ENCODE measurements at regions not wholly inside any gene's neighbourhood (a gene's known extent, or its start where the extent isn't known, plus 50 kb on each side); places are given as distances from the start of the nearest gene placed in this dataset.

DNA sequence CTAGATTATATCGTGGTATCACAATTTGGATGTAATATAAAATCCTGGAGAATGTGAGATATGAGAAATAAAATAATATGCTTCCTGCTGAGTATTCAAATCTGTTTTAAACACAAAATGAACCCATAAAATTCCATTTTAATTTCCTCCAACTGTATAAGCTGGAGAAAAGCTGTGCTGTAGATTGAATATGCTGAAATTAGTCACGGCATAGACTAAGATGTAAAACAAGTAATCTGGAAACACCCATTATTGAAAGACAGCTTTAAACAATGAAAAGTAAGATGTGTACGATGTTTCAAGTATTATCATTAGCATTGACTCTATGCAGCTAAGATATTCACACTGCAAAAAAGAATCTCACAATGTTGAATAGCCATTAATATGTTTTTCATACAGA lies 403.4 kb upstream of the BRINP3 start:
- H3K27me3 ChIP-seq (replicated peaks in 2 of 5; ENCODE audit: control insufficient read depth in 4 of 5, insufficient read depth in 5 of 5, low read length in 4 of 5): no peaks in the 10 kb centered on the region
- no peaks in the 10 kb centered on the region for H3K9me3 ChIP-seq (ENCODE audit: control extremely low read depth in 1 of 5, control insufficient read depth in 4 of 5, insufficient read depth in 2 of 5, low read depth in 1 of 5, low read length in 4 of 5)
- POLR2A ChIA-PET: no interaction called here
- CTCF ChIA-PET: no interaction called here
- WGBS (ENCODE audit: insufficient coverage): no CpG with 5 or more reads among the region's 3 CpGs
- H3K27ac ChIP-seq (ENCODE audit: insufficient read depth in 1 of 2, low read depth in 1 of 2, low read length in 2 of 2, poor library complexity in 1 of 2, severe bottlenecking in 2 of 2): no peak overlapping the region
- H3K4me3 ChIP-seq (ENCODE audit: control insufficient read depth in 1 of 7, extremely low read depth in 1 of 7, insufficient read depth in 4 of 7, low read depth in 2 of 7, low read length in 6 of 7): no peak overlapping the region
- no peaks in the 10 kb centered on the region for H3K4me1 ChIP-seq (ENCODE audit: control extremely low read depth in 1 of 4, control insufficient read depth in 4 of 4, insufficient read depth in 4 of 4, low read length in 3 of 4)
- DNase-seq: no peak
- no peaks in the 10 kb centered on the region for H3K36me3 ChIP-seq (ENCODE audit: control insufficient read depth in 4 of 4, insufficient read depth in 4 of 4, low read length in 3 of 4)

DNA sequence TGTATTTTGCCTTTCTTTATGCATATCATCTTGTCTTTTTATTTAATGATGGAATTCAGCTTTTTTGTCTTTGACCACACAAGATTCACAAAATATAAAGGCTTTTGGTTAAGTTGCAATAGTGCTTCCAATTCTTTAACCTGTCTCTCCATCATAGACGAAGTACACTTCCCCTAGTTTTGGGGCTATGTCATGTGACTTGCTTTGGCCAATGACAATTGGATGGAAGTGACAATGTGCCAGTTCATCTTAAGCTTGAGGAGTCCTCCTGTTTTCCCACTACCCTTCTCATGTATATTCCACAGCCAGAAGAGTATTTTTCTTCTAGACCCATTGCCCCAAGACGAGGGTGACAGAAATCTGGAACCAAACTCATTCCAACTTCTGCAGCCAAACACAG lies 419.6 kb upstream of the BRINP3 start:
- WGBS (ENCODE audit: insufficient coverage): 100% methylated on average over 1 of the region's 2 CpGs

DNA sequence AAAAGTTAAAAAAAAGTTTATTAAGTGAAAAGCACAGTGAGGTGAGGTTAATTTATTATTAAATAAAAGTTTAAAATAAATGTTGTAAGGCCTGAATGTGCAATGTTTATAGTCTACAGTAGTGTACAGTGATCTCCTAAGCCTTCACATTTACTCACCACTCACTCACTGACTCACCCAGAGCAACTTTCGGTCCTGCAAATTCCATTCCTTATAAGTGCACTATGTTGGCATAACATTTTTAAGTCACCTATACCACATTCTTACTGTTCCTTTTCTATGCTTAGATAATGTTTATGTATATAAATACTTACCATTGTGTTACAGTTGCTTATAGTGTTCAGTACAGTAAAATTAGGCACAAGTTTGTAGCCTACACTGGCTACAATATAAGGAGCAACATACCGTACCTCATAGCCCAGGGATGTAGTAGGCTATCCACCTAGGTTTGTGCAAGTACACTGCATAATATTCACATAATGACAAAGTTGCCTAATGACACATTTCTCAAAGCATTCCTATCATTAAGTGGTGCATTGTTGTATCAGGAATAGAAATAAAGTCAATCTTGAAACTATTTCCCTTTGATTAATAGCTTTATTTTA lies 426.5 kb upstream of the BRINP3 start:
- Histone ChIP-seq H3K27ac (ENCODE audit: insufficient read depth in 1 of 2, low read depth in 1 of 2, low read length in 2 of 2, poor library complexity in 1 of 2, severe bottlenecking in 2 of 2) (no peak overlapping the region), H3K9me3 (ENCODE audit: control extremely low read depth in 1 of 5, control insufficient read depth in 4 of 5, insufficient read depth in 2 of 5, low read depth in 1 of 5, low read length in 4 of 5) (no peaks in the 10 kb centered on the region), H3K4me1 (ENCODE audit: control extremely low read depth in 1 of 4, control insufficient read depth in 4 of 4, insufficient read depth in 4 of 4, low read length in 3 of 4) (no peaks in the 10 kb centered on the region), H3K4me3 (ENCODE audit: control insufficient read depth in 1 of 7, extremely low read depth in 1 of 7, insufficient read depth in 4 of 7, low read depth in 2 of 7, low read length in 6 of 7) (no peak overlapping the region), H3K27me3 (replicated peaks in 2 of 5; ENCODE audit: control insufficient read depth in 4 of 5, insufficient read depth in 5 of 5, low read length in 4 of 5) (no peaks in the 10 kb centered on the region), H3K36me3 (ENCODE audit: control insufficient read depth in 4 of 4, insufficient read depth in 4 of 4, low read length in 3 of 4) (no peaks in the 10 kb centered on the region)
- CTCF ChIA-PET: no interaction called here
- no peak for DNase-seq
- no CpG with 5 or more reads among the region's 2 CpGs for WGBS (ENCODE audit: insufficient coverage)
- POLR2A ChIA-PET: no interaction called here

More for the DNA sequence above, 419.6 kb upstream of the BRINP3 start:
- H3K27ac ChIP-seq (ENCODE audit: insufficient read depth in 1 of 2, low read depth in 1 of 2, low read length in 2 of 2, poor library complexity in 1 of 2, severe bottlenecking in 2 of 2): no peak overlapping the region
- ChIA-PET CTCF (no interaction called here), POLR2A (no interaction called here)
- no peak for DNase-seq
- H3K27me3 ChIP-seq (replicated peaks in 2 of 5; ENCODE audit: control insufficient read depth in 4 of 5, insufficient read depth in 5 of 5, low read length in 4 of 5): no peaks in the 10 kb centered on the region
- no peaks in the 10 kb centered on the region for H3K36me3 ChIP-seq (ENCODE audit: control insufficient read depth in 4 of 4, insufficient read depth in 4 of 4, low read length in 3 of 4)
- H3K4me1 ChIP-seq (ENCODE audit: control extremely low read depth in 1 of 4, control insufficient read depth in 4 of 4, insufficient read depth in 4 of 4, low read length in 3 of 4): no peaks in the 10 kb centered on the region
- no peak overlapping the region for H3K4me3 ChIP-seq (ENCODE audit: control insufficient read depth in 1 of 7, extremely low read depth in 1 of 7, insufficient read depth in 4 of 7, low read depth in 2 of 7, low read length in 6 of 7)
- H3K9me3 ChIP-seq (ENCODE audit: control extremely low read depth in 1 of 5, control insufficient read depth in 4 of 5, insufficient read depth in 2 of 5, low read depth in 1 of 5, low read length in 4 of 5): no peaks in the 10 kb centered on the region

DNA sequence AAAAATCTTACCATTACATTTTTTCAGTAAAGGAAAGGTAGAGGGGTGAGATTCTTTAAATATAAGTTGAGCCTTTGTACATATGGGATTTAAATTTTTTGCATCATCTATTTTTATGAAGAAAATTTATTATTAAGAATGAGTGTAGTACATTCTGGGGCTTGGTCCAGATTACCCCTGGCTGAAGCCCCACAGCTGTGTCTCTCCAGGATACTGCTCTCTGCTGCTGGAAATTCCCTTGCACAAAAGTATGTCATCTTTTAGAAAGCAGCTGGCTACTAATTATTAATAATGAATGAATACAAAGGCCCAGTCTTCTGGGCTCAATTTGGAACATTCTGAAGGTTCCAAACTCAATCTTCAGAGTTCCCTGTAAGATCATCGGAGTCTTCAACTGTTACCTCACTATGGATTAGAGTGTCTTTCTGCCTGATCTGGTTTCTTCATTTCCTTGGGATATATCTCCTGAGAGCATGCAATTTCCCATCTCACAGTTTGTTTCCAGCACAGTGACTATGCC lies 428.6 kb upstream of the BRINP3 start:
- DNase-seq: no peak
- CTCF ChIA-PET: no interaction called here

DNA sequence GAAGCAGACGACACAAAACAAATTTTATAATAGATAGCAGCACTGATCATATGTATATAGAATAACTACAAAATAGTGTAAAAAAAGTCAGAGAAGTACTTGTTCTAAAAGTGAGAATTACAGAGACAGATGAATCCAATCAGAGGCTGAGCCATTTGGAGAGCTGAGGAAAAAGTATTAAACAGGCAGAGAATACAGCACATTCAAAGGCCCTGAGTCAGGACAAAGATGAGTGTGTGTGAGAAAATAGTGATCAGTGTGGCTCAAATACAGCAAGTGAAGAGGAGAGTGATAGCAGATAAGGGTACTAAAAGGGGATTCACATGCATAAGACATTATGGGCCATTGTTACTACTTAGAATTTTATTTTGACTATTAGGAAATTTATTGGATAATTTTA lies 430.6 kb upstream of the BRINP3 start:
- no CpG with 5 or more reads among the region's 1 CpG for WGBS (ENCODE audit: insufficient coverage)
- DNase-seq: no peak
- no peaks in the 10 kb centered on the region for H3K36me3 ChIP-seq (ENCODE audit: control insufficient read depth in 4 of 4, insufficient read depth in 4 of 4, low read length in 3 of 4)
- no peak overlapping the region for H3K27ac ChIP-seq (ENCODE audit: insufficient read depth in 1 of 2, low read depth in 1 of 2, low read length in 2 of 2, poor library complexity in 1 of 2, severe bottlenecking in 2 of 2)
- CTCF ChIA-PET: no interaction called here
- H3K27me3 ChIP-seq (replicated peaks in 2 of 5; ENCODE audit: control insufficient read depth in 4 of 5, insufficient read depth in 5 of 5, low read length in 4 of 5): no peaks in the 10 kb centered on the region
- POLR2A ChIA-PET: no interaction called here
- H3K9me3 ChIP-seq (ENCODE audit: control extremely low read depth in 1 of 5, control insufficient read depth in 4 of 5, insufficient read depth in 2 of 5, low read depth in 1 of 5, low read length in 4 of 5): no peaks in the 10 kb centered on the region
- H3K4me1 ChIP-seq (ENCODE audit: control extremely low read depth in 1 of 4, control insufficient read depth in 4 of 4, insufficient read depth in 4 of 4, low read length in 3 of 4): no peaks in the 10 kb centered on the region
- H3K4me3 ChIP-seq (ENCODE audit: control insufficient read depth in 1 of 7, extremely low read depth in 1 of 7, insufficient read depth in 4 of 7, low read depth in 2 of 7, low read length in 6 of 7): no peak overlapping the region

More for the DNA sequence above, 428.6 kb upstream of the BRINP3 start:
- Histone ChIP-seq H3K27me3 (replicated peaks in 2 of 5; ENCODE audit: control insufficient read depth in 4 of 5, insufficient read depth in 5 of 5, low read length in 4 of 5) (no peaks in the 10 kb centered on the region), H3K4me3 (ENCODE audit: control insufficient read depth in 1 of 7, extremely low read depth in 1 of 7, insufficient read depth in 4 of 7, low read depth in 2 of 7, low read length in 6 of 7) (no peak overlapping the region), H3K27ac (ENCODE audit: insufficient read depth in 1 of 2, low read depth in 1 of 2, low read length in 2 of 2, poor library complexity in 1 of 2, severe bottlenecking in 2 of 2) (no peak overlapping the region), H3K36me3 (ENCODE audit: control insufficient read depth in 4 of 4, insufficient read depth in 4 of 4, low read length in 3 of 4) (no peaks in the 10 kb centered on the region), H3K9me3 (ENCODE audit: control extremely low read depth in 1 of 5, control insufficient read depth in 4 of 5, insufficient read depth in 2 of 5, low read depth in 1 of 5, low read length in 4 of 5) (no peaks in the 10 kb centered on the region), H3K4me1 (ENCODE audit: control extremely low read depth in 1 of 4, control insufficient read depth in 4 of 4, insufficient read depth in 4 of 4, low read length in 3 of 4) (no peaks in the 10 kb centered on the region)
- POLR2A ChIA-PET: no interaction called here
- WGBS (ENCODE audit: insufficient coverage): 100% methylated on average over 1 of the region's 1 CpG

DNA sequence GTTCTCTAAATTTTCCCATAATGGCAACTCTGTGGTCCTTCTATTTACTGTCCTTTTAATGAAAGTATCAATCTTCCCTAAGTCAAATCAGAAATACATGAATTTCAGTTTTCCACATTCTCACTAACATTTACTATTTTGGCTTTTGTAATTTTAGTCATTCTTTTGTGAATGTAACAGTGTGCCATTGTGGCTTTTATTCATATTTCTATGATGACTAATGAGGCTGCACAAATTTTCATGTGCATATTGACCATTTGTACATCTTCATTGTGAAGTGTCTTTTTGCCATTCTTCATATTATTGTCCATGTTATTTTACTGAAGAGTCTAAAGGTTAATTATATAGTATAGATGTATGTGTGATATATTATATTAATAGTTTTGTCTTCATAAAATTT lies 431.0 kb upstream of the BRINP3 start:
- H3K36me3 ChIP-seq (ENCODE audit: control insufficient read depth in 4 of 4, insufficient read depth in 4 of 4, low read length in 3 of 4): no peaks in the 10 kb centered on the region
- DNase-seq: no peak
- no peaks in the 10 kb centered on the region for H3K4me1 ChIP-seq (ENCODE audit: control extremely low read depth in 1 of 4, control insufficient read depth in 4 of 4, insufficient read depth in 4 of 4, low read length in 3 of 4)
- H3K27ac ChIP-seq (ENCODE audit: insufficient read depth in 1 of 2, low read depth in 1 of 2, low read length in 2 of 2, poor library complexity in 1 of 2, severe bottlenecking in 2 of 2): no peak overlapping the region
- no peak overlapping the region for H3K4me3 ChIP-seq (ENCODE audit: control insufficient read depth in 1 of 7, extremely low read depth in 1 of 7, insufficient read depth in 4 of 7, low read depth in 2 of 7, low read length in 6 of 7)
- no peaks in the 10 kb centered on the region for H3K27me3 ChIP-seq (replicated peaks in 2 of 5; ENCODE audit: control insufficient read depth in 4 of 5, insufficient read depth in 5 of 5, low read length in 4 of 5)
- no peaks in the 10 kb centered on the region for H3K9me3 ChIP-seq (ENCODE audit: control extremely low read depth in 1 of 5, control insufficient read depth in 4 of 5, insufficient read depth in 2 of 5, low read depth in 1 of 5, low read length in 4 of 5)
- ChIA-PET CTCF (no interaction called here), POLR2A (no interaction called here)

DNA sequence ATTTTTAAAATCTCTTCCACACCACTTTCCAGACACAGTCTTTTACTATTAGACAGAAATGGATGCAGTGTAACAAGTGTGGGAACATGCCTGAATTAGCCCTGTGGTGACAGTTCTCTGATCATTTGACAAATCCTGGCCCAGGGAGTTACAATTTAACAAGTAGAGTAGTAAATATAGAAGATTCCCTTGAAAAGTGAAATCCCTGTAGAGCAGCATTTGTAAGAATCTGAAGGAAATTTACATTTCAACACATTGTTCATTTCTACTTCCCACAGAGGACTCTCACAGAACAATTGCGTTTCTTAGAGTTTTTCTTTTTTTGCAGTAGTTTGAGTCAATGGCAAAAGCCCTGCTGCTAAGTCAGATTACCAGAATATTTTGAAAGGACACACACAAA lies 458.3 kb upstream of the BRINP3 start:
- no peak for DNase-seq
- Histone ChIP-seq H3K4me1 (ENCODE audit: control extremely low read depth in 1 of 4, control insufficient read depth in 4 of 4, insufficient read depth in 4 of 4, low read length in 3 of 4) (no peaks in the 10 kb centered on the region), H3K4me3 (ENCODE audit: control insufficient read depth in 1 of 7, extremely low read depth in 1 of 7, insufficient read depth in 4 of 7, low read depth in 2 of 7, low read length in 6 of 7) (no peak overlapping the region), H3K27me3 (replicated peaks in 2 of 5; ENCODE audit: control insufficient read depth in 4 of 5, insufficient read depth in 5 of 5, low read length in 4 of 5) (no peaks in the 10 kb centered on the region), H3K36me3 (ENCODE audit: control insufficient read depth in 4 of 4, insufficient read depth in 4 of 4, low read length in 3 of 4) (no peaks in the 10 kb centered on the region), H3K9me3 (ENCODE audit: control extremely low read depth in 1 of 5, control insufficient read depth in 4 of 5, insufficient read depth in 2 of 5, low read depth in 1 of 5, low read length in 4 of 5) (no peaks in the 10 kb centered on the region), H3K27ac (ENCODE audit: insufficient read depth in 1 of 2, low read depth in 1 of 2, low read length in 2 of 2, poor library complexity in 1 of 2, severe bottlenecking in 2 of 2) (no peak overlapping the region)
- POLR2A ChIA-PET: no interaction called here
- CTCF ChIA-PET: no interaction called here
- WGBS (ENCODE audit: insufficient coverage): no CpG with 5 or more reads among the region's 1 CpG
